Neural cell (in vitro differentiated cells): ENCODE measurements at regions not wholly inside any gene's neighbourhood (a gene's known extent, or its start where the extent isn't known, plus 50 kb on each side); places are given as distances from the start of the nearest gene placed in this dataset.

Experiments used
- H2AFZ ChIP-seq: fragments of 200-600, 300-800 bp; sonication (generic), shearing (Covaris generic); 2 replicates; pipeline ENCODE4 v1.6.0; 2014; ENCODE audit warnings: low read depth, mild to moderate bottlenecking, antibody characterized with exemption, low read length, moderate library complexity
- H3F3A ChIP-seq: fragments of 200-600 bp; shearing (Covaris generic); 2 replicates; pipeline ENCODE4 v1.6.1; 2016; ENCODE audit warnings: mild to moderate bottlenecking, moderate library complexity, mixed read lengths, antibody characterized with exemption, low read length; ENCODE audit not compliant: insufficient read depth, poor library complexity, severe bottlenecking
- H3K27ac ChIP-seq: fragments of 200-600, 300-800 bp; sonication (generic), shearing (Covaris generic); 2 replicates; pipeline ENCODE4 v1.5.1; 2014; ENCODE audit warnings: mild to moderate bottlenecking, low read length, moderate library complexity
- H3K27me3 ChIP-seq: fragments of 300-800, 200-600 bp; sonication (generic), shearing (Covaris generic); 2 replicates; pipeline ENCODE4 v1.6.0; 2014; ENCODE audit warnings: mild to moderate bottlenecking, low read depth, low read length, moderate library complexity; ENCODE audit not compliant: insufficient read depth
- H3K36me3 ChIP-seq: fragments of 300-800, 200-600 bp; sonication (generic), shearing (Covaris generic); 2 replicates; pipeline ENCODE4 v1.5.1; 2014; ENCODE audit warnings: mild to moderate bottlenecking, antibody characterized with exemption, low read length, moderate library complexity; ENCODE audit not compliant: insufficient read depth
- H3K4me2 ChIP-seq: fragments of 300-800, 200-600 bp; sonication (generic), shearing (Covaris generic); 2 replicates; pipeline ENCODE4 v1.6.0; 2014; ENCODE audit warnings: mild to moderate bottlenecking, low read length
- H3K4me3 ChIP-seq: fragments of 300-800, 200-600 bp; sonication (generic), shearing (Covaris generic); 2 replicates; pipeline ENCODE4 v1.5.1; 2014; ENCODE audit warnings: mild to moderate bottlenecking, low read length, moderate library complexity
- H3K79me2 ChIP-seq: fragments of 200-600 bp; shearing (Covaris generic); replicated peaks from 2 replicates; pipeline ENCODE4 v1.6.0; 2014; ENCODE audit warnings: mild to moderate bottlenecking, low read length, moderate library complexity; ENCODE audit not compliant: insufficient read depth
- H3K9ac ChIP-seq: fragments of 300-800, 200-600 bp; sonication (generic), shearing (Covaris generic); 2 replicates; pipeline ENCODE4 v1.6.1; 2016; ENCODE audit warnings: mild to moderate bottlenecking, low read length, mixed read lengths
- H3K9me2 ChIP-seq: fragments of 200-600 bp; shearing (Covaris generic); 2 replicates; pipeline ENCODE4 v1.6.1; 2016; ENCODE audit warnings: mild to moderate bottlenecking, low read length, mixed read lengths; ENCODE audit not compliant: insufficient read depth
- H3K9me3 ChIP-seq: fragments of 200-600, 300-800 bp; sonication (generic), shearing (Covaris generic); 2 replicates; pipeline ENCODE4 v1.6.1; 2016; ENCODE audit warnings: mild to moderate bottlenecking, mixed run types, low read length, moderate library complexity, mixed read lengths
- H4K20me1 ChIP-seq: fragments of 200-600 bp; shearing (Covaris generic); 2 replicates; pipeline ENCODE4 v1.6.1; 2016; ENCODE audit warnings: mild to moderate bottlenecking, mixed run types; ENCODE audit not compliant: insufficient read depth
- CTCF ChIP-seq: fragments of 450-650 bp; IDR thresholded peaks from 2 replicates; pipeline ENCODE4 v1.5.1; 2014; ENCODE audit warnings: antibody characterized with exemption, mild to moderate bottlenecking, moderate library complexity; ENCODE audit not compliant: poor library complexity, severe bottlenecking
- EP300 ChIP-seq: fragments of 450-650 bp; conservative IDR thresholded peaks from 2 replicates; pipeline ENCODE4 v1.6.1; 2014; ENCODE audit warnings: antibody characterized with exemption, mild to moderate bottlenecking, moderate library complexity; ENCODE audit not compliant: poor library complexity, severe bottlenecking
- EZH2 ChIP-seq: fragments of 200-600, 300-800 bp; shearing (Covaris generic), sonication (generic); IDR thresholded peaks from 2 replicates; pipeline ENCODE4 v1.6.1; 2014; ENCODE audit warnings: antibody characterized with exemption, low read length, borderline replicate concordance, mild to moderate bottlenecking; ENCODE audit not compliant: insufficient read depth, poor library complexity, severe bottlenecking
- POLR2AphosphoS5 ChIP-seq: IDR thresholded peaks from 2 replicates; pipeline ENCODE4 v1.6.1; 2012
- RAD21 ChIP-seq: fragments of 450-650 bp; conservative IDR thresholded peaks from 2 replicates; pipeline ENCODE4 v1.6.1; 2014; ENCODE audit warnings: antibody characterized with exemption, mild to moderate bottlenecking, moderate library complexity
- SMC3 ChIP-seq: fragments of 450-650 bp; conservative IDR thresholded peaks from 2 replicates; pipeline ENCODE4 v1.6.1; 2014; ENCODE audit warnings: antibody characterized with exemption, mild to moderate bottlenecking, moderate library complexity; ENCODE audit not compliant: poor library complexity
- TAF1 ChIP-seq: IDR thresholded peaks from 2 replicates; pipeline ENCODE4 v1.6.1; 2012; ENCODE audit warnings: low read depth
- TF ChIP-seq, protein P1 (sequence below): IDR thresholded peaks from 2 replicates; pipeline ENCODE4 v1.6.1; 2012; ENCODE audit warnings: borderline replicate concordance

- H3F3A ChIP-seq = no peaks in the 10 kb centered on the region
- no peaks in the 10 kb centered on the region for H3K9me2 ChIP-seq
- no peaks in the 10 kb centered on the region for H3K9me3 ChIP-seq
- H3K27ac ChIP-seq = no peak overlapping the region
- no peak overlapping the region for H3K4me3 ChIP-seq
- H3K27me3 ChIP-seq = no peaks in the 10 kb centered on the region
- H2AFZ ChIP-seq = no peak overlapping the region
- TF ChIP-seq, protein P1, sequence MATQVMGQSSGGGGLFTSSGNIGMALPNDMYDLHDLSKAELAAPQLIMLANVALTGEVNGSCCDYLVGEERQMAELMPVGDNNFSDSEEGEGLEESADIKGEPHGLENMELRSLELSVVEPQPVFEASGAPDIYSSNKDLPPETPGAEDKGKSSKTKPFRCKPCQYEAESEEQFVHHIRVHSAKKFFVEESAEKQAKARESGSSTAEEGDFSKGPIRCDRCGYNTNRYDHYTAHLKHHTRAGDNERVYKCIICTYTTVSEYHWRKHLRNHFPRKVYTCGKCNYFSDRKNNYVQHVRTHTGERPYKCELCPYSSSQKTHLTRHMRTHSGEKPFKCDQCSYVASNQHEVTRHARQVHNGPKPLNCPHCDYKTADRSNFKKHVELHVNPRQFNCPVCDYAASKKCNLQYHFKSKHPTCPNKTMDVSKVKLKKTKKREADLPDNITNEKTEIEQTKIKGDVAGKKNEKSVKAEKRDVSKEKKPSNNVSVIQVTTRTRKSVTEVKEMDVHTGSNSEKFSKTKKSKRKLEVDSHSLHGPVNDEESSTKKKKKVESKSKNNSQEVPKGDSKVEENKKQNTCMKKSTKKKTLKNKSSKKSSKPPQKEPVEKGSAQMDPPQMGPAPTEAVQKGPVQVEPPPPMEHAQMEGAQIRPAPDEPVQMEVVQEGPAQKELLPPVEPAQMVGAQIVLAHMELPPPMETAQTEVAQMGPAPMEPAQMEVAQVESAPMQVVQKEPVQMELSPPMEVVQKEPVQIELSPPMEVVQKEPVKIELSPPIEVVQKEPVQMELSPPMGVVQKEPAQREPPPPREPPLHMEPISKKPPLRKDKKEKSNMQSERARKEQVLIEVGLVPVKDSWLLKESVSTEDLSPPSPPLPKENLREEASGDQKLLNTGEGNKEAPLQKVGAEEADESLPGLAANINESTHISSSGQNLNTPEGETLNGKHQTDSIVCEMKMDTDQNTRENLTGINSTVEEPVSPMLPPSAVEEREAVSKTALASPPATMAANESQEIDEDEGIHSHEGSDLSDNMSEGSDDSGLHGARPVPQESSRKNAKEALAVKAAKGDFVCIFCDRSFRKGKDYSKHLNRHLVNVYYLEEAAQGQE = no peak
- no peak for TF ChIP-seq EZH2
- TF ChIP-seq EP300 = no peak
- no peak for TF ChIP-seq CTCF
- H4K20me1 ChIP-seq = no peaks in the 10 kb centered on the region
- H3K4me2 ChIP-seq = no peak overlapping the region
- H3K9ac ChIP-seq = no peak overlapping the region
- no peaks in the 10 kb centered on the region for H3K79me2 ChIP-seq
- no peaks in the 10 kb centered on the region for H3K36me3 ChIP-seq
Observed at GRCh38 chr21:28267449-28267848, 725.2 kb downstream of the LTN1 start.

- Histone ChIP-seq H3K27ac (no peak overlapping the region), H3F3A (no peaks in the 10 kb centered on the region), H3K36me3 (no peaks in the 10 kb centered on the region), H3K4me3 (no peak overlapping the region), H3K9me2 (no peaks in the 10 kb centered on the region), H2AFZ (no peak overlapping the region), H3K9me3 (no peaks in the 10 kb centered on the region), H3K79me2 (no peaks in the 10 kb centered on the region), H3K4me2 (no peak overlapping the region), H3K27me3 (no peaks in the 10 kb centered on the region), H4K20me1 (no peaks in the 10 kb centered on the region), H3K9ac (no peak overlapping the region)
- TF ChIP-seq, protein P1 = no peak
- TF ChIP-seq EP300 (no peak), EZH2 (no peak), RAD21 (no peak), CTCF (no peak), POLR2AphosphoS5 (no peak), SMC3 (no peak), TAF1 (no peak)
Observed at GRCh38 chr21:28266061-28266460, 726.6 kb downstream of the LTN1 start.
